Ovary (tissue), 7 donors: ENCODE measurements at regions not wholly inside any gene's neighbourhood (a gene's known extent, or its start where the extent isn't known, plus 50 kb on each side); places are given as distances from the start of the nearest gene placed in this dataset.

Experiments used
- DNase-seq, 5 donors: peaks; one replicate each; pipeline ENCODE4 v3.0.0-alpha.2; 2019 to 2020
- H3K27ac ChIP-seq, 2 donors: fragments of 200-600 bp; one replicate each; pipeline versions ENCODE4 v1.5.1 to v1.8.0; 2019 to 2022
- H3K27me3 ChIP-seq: fragments of 200-600 bp; one replicate; pipeline ENCODE4 v1.8.0; 2022
- H3K36me3 ChIP-seq: fragments of 200-600 bp; sonication (generic); one replicate; pipeline ENCODE4 v1.5.1; 2019
- H3K4me1 ChIP-seq: one replicate; pipeline ENCODE4 v1.8.1; 2013; ENCODE audit warnings: mild to moderate bottlenecking, moderate library complexity; ENCODE audit not compliant: insufficient read depth
- H3K4me3 ChIP-seq: fragments of 200-600 bp; sonication (generic); one replicate; pipeline ENCODE4 v1.5.1; 2017
- H3K9me3 ChIP-seq, 2 donors: fragments of 200-600 bp in 1 of 2; sonication (generic) in 1 of 2; one replicate each; pipeline versions ENCODE4 v1.5.1 to v1.8.1; 2013 to 2019; ENCODE audit warnings: mild to moderate bottlenecking in 1 of 2, moderate library complexity in 1 of 2
- EP300 ChIP-seq: sonication (generic); formaldehyde crosslinking; IDR thresholded peaks from one replicate; pipeline ENCODE4 v1.6.1; 2017; ENCODE audit warnings: antibody characterized with exemption
- POLR2A ChIP-seq: fragments of 450-650 bp; IDR thresholded peaks from one replicate; pipeline ENCODE4 v1.6.1; 2017; ENCODE audit warnings: antibody characterized with exemption, mild to moderate bottlenecking, moderate library complexity
- WGBS, 3 donors: extraction: QIAGEN DNeasy Blood & Tissue Kit in 1 of 3; methylation state at CpG; one replicate each; pipeline versions ENCODE4 v1.1.5 to v1.1.7; 2013 to 2017; 5-methylcytosine and 5-hydroxymethylcytosine counted together
- intact Hi-C, 4 donors: fragments of 100-400 bp; cut with DNase I; formaldehyde crosslinking; loops; one replicate each; pipeline versions ENCODE4 v1.11.0 to v1.15.1; 2022 to 2023
- TF ChIP-seq, protein P1 (sequence below), 3 donors: fragments of 450-650 bp in 2 of 3; fragments of 200-600 bp in 1 of 3; IDR thresholded peaks; one replicate each; pipeline versions ENCODE4 v1.5.1 to v1.8.0; 2016 to 2022; ENCODE audit warnings: antibody characterized with exemption in 3 of 3, mild to moderate bottlenecking in 1 of 3
- donor health status: DM: no; HTN: no; CAD: no; lungs with moderate emphysema.
- donor health status: DM: no; HTN: no; CAD: no.
- donor health status: Bipolar disorder and iron deficiency.
- donor health status: DM: no; HTN: no; CAD: no.
- donor health status: DM: yes; HTN: yes; CAD: no.

DNA sequence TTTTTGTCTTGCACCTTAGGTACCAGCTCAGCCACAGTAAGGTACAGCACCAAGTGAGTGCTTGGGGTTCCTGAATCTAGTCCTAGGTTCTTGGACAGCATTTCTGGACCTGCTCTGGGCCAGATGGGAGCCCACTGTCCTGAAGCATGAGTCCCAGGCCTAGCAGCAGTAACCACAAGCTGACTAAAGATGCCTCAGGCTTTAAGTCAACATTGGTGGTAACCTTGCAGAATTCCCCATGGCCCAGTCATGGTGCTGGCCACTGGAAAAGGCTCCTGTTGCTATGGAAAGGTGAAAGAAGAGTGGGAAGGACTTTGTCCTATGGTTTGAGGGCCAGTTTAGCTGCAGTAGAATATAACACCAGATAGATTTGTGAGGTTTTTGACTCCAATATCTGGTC is 86.9 kb upstream of the CLEC14A start:
- Histone ChIP-seq H3K27ac (no peak overlapping the region), H3K4me3 (no peak overlapping the region), H3K9me3 (no peaks in the 10 kb centered on the region), H3K36me3 (no peaks in the 10 kb centered on the region), H3K4me1 (no peaks in the 10 kb centered on the region), H3K27me3 (no peaks in the 10 kb centered on the region)
- intact Hi-C loops = no loop called here
- TF ChIP-seq EP300 (no peak), POLR2A (no peak)
- TF ChIP-seq, protein P1, sequence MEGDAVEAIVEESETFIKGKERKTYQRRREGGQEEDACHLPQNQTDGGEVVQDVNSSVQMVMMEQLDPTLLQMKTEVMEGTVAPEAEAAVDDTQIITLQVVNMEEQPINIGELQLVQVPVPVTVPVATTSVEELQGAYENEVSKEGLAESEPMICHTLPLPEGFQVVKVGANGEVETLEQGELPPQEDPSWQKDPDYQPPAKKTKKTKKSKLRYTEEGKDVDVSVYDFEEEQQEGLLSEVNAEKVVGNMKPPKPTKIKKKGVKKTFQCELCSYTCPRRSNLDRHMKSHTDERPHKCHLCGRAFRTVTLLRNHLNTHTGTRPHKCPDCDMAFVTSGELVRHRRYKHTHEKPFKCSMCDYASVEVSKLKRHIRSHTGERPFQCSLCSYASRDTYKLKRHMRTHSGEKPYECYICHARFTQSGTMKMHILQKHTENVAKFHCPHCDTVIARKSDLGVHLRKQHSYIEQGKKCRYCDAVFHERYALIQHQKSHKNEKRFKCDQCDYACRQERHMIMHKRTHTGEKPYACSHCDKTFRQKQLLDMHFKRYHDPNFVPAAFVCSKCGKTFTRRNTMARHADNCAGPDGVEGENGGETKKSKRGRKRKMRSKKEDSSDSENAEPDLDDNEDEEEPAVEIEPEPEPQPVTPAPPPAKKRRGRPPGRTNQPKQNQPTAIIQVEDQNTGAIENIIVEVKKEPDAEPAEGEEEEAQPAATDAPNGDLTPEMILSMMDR (IDR thresholded peaks at IDR 0.05) = no peak
- DNase-seq = no peak

DNA sequence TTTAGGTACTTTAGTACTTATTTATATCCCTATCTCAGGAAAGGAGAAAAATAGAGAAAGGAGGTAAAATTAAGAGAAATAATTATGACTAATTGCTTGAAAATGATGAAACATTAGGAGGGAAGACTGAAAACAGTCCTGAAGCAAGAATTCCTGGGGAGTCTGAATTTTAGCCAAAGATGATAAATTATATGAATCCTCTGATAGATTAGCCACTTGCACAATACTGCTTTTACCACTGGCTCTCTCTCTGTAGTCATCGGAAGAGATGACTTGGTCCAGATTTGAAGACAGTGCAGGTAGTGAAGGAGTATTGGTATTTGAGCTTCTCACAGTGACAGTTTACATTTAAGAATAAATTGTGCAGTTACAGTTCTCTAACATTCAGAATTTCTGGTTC is 83.8 kb upstream of the CLEC14A start:
- Histone ChIP-seq H3K27me3 (no peaks in the 10 kb centered on the region), H3K4me3 (no peak overlapping the region), H3K36me3 (no peaks in the 10 kb centered on the region), H3K27ac (no peak overlapping the region), H3K4me1 (no peaks in the 10 kb centered on the region), H3K9me3 (no peaks in the 10 kb centered on the region)
- 24 to 54% (median 32%) methylated on average over 1 of the region's 1 CpG for WGBS, 3 donors
- DNase-seq = no peak
- TF ChIP-seq EP300 = no peak
- TF ChIP-seq, protein P1 (IDR thresholded peaks at IDR 0.05) = no peak
- TF ChIP-seq POLR2A = no peak
- intact Hi-C loops = no loop called here

DNA sequence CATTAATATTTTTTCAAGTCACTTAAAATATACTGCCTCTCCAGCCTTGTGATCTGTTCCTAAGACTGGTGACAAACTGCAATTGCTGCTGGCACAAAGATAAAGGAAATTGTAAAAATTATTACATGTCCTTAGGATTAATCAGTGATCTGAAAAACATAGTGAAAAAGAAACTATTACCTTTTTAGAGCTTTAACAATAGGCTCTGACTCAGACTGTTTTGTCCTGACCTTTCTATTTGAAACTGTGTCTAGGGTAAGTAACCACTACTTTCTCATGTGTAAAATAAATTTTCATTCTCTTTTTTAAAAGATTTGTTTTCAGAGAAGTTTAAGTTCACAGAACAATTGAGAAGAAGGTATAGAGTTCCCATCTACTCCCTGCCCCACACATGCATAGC is 80.4 kb upstream of the CLEC14A start:
- intact Hi-C loops = no loop called here
- Histone ChIP-seq H3K27ac (no peak overlapping the region), H3K4me3 (no peak overlapping the region), H3K27me3 (no peaks in the 10 kb centered on the region), H3K36me3 (no peaks in the 10 kb centered on the region), H3K9me3 (no peaks in the 10 kb centered on the region), H3K4me1 (no peaks in the 10 kb centered on the region)
- no peak for DNase-seq
- TF ChIP-seq POLR2A (no peak), EP300 (no peak)
- TF ChIP-seq, protein P1 (IDR thresholded peaks at IDR 0.05) = no peak

DNA sequence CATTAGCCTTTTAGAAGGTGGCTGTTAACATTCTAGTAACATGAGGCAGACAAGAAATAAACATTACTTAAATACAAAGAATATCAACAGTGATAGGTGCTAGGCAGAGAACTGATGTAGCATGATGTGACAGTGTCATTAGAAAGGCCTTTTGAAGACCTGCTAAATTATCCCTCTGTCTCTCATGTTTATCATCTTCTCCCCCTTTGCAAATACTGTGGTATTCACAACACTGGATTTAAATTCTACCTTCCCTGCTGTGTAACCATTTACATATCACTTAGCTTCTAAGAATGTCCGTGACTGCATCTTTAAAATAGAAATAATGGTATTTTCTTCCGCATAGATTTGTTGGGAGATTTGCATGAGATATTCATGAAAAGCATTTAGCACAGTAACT is 74.4 kb upstream of the CLEC14A start:
- no peak for DNase-seq
- H3K36me3 ChIP-seq = no peaks in the 10 kb centered on the region
- H3K9me3 ChIP-seq = no peaks in the 10 kb centered on the region
- WGBS, 3 donors = 68 to 86% (median 79%) methylated on average over 2 of the region's 2 CpGs
- TF ChIP-seq, protein P1 (IDR thresholded peaks at IDR 0.05) = no peak
- TF ChIP-seq POLR2A (no peak), EP300 (no peak)
- H3K27ac ChIP-seq = no peak overlapping the region
- no peaks in the 10 kb centered on the region for H3K4me1 ChIP-seq
- no peak overlapping the region for H3K4me3 ChIP-seq
- no peaks in the 10 kb centered on the region for H3K27me3 ChIP-seq
- intact Hi-C loops = no loop called here

DNA sequence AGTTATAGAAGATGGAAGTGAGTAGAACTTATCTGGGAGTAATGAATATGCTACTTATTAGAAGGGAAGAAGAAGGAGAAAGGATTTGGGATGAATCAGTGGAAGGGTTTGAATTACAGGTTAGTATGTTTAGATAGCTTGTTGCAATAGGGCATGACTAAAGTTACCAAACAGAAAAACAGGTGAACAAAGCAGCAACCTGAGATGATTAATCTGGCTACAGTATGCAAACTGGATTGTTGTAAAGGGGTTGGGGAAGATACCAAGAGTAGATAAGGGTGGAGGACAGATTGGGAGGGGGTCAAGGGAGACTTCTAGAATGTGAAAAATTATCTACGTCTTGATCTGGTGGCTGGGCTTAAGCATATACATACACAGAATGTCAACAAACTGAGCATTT is 73.4 kb upstream of the CLEC14A start:
- H3K36me3 ChIP-seq = no peaks in the 10 kb centered on the region
- intact Hi-C loops = no loop called here
- no peaks in the 10 kb centered on the region for H3K9me3 ChIP-seq
- H3K27ac ChIP-seq = no peak overlapping the region
- TF ChIP-seq, protein P1 (IDR thresholded peaks at IDR 0.05) = no peak
- TF ChIP-seq POLR2A = no peak
- no peak for TF ChIP-seq EP300
- no peaks in the 10 kb centered on the region for H3K4me1 ChIP-seq
- no peak for DNase-seq
- WGBS, 3 donors = 78 to 84% (median 82%) methylated on average over 1 of the region's 1 CpG
- H3K27me3 ChIP-seq = no peaks in the 10 kb centered on the region
- no peak overlapping the region for H3K4me3 ChIP-seq
